Hepatocyte (in vitro differentiated cells): ENCODE measurements at regions not wholly inside any gene's neighbourhood (a gene's known extent, or its start where the extent isn't known, plus 50 kb on each side); places are given as distances from the start of the nearest gene placed in this dataset.

Source experiments
- DNase-seq: peaks from one replicate; pipeline ENCODE4 v3.0.0-alpha.2; 2016; ENCODE audit warnings: low spot score
- H2AFZ ChIP-seq: fragments of 200-600 bp; sonication (generic); 2 replicates; pipeline ENCODE4 v1.6.0; 2016; ENCODE audit warnings: antibody characterized with exemption, mild to moderate bottlenecking
- H3K27ac ChIP-seq: fragments of 200-600 bp; sonication (generic); 2 replicates; pipeline ENCODE4 v1.5.1; 2016; ENCODE audit warnings: mild to moderate bottlenecking
- H3K27me3 ChIP-seq: fragments of 200-600 bp; sonication (generic); 2 replicates; pipeline ENCODE4 v1.6.1; 2016
- H3K36me3 ChIP-seq: fragments of 200-600 bp; sonication (generic); replicated peaks from 2 replicates; pipeline ENCODE4 v1.5.1; 2016; ENCODE audit warnings: low read depth; ENCODE audit not compliant: insufficient read depth
- H3K4me1 ChIP-seq: fragments of 200-600 bp; sonication (generic); 2 replicates; pipeline ENCODE4 v1.5.1; 2016; ENCODE audit warnings: mild to moderate bottlenecking, moderate library complexity; ENCODE audit not compliant: insufficient read depth
- H3K4me2 ChIP-seq: fragments of 200-600 bp; sonication (generic); 2 replicates; pipeline ENCODE4 v1.6.0; 2016
- H3K4me3 ChIP-seq: fragments of 200-600 bp; sonication (generic); 2 replicates; pipeline ENCODE4 v1.5.1; 2016; ENCODE audit warnings: mild to moderate bottlenecking
- H3K79me2 ChIP-seq: fragments of 200-600 bp; sonication (generic); 2 replicates; pipeline ENCODE4 v1.6.0; 2017; ENCODE audit warnings: mild to moderate bottlenecking
- H3K9me2 ChIP-seq: fragments of 200-600 bp; sonication (generic); replicated peaks from 2 replicates; pipeline ENCODE4 v1.6.0; 2017; ENCODE audit warnings: mild to moderate bottlenecking; ENCODE audit not compliant: insufficient read depth
- H3K9me3 ChIP-seq: fragments of 200-600 bp; sonication (generic); 2 replicates; pipeline ENCODE4 v1.5.1; 2016; ENCODE audit warnings: low read depth, mild to moderate bottlenecking
- H4K20me1 ChIP-seq: fragments of 200-600 bp; sonication (generic); 2 replicates; pipeline ENCODE4 v1.6.0; 2016; ENCODE audit warnings: mild to moderate bottlenecking; ENCODE audit not compliant: insufficient read depth, poor library complexity, severe bottlenecking
- CTCF ChIP-seq: fragments of 200-600 bp; sonication (generic); IDR thresholded peaks from 2 replicates; pipeline ENCODE4 v1.5.1; 2016; ENCODE audit warnings: antibody characterized with exemption, mild to moderate bottlenecking; ENCODE audit not compliant: poor library complexity
- EZH2 ChIP-seq: fragments of 200-600 bp; sonication (generic); IDR thresholded peaks from 2 replicates; pipeline ENCODE4 v1.6.1; 2016; ENCODE audit warnings: antibody characterized with exemption, mild to moderate bottlenecking, borderline replicate concordance
- EZH2phosphoT487 ChIP-seq: fragments of 200-600 bp; sonication (generic); IDR thresholded peaks from one replicate; pipeline ENCODE4 v1.6.1; 2018; ENCODE audit warnings: antibody characterized with exemption, mild to moderate bottlenecking, low read depth, moderate library complexity; ENCODE audit not compliant: unreplicated experiment, severe bottlenecking
- WGBS: methylation state at CpG from one replicate; pipeline ENCODE4 v1.1.6; 2016; ENCODE audit warnings: low lambda C conversion rate; ENCODE audit errors: missing lambda C conversion rate; 5-methylcytosine and 5-hydroxymethylcytosine counted together

- no peaks in the 10 kb centered on the region for H3K4me1 ChIP-seq
- H3K9me3 ChIP-seq: peaks cover 4% of the 10 kb centered on the region
- no peaks in the 10 kb centered on the region for H3K27me3 ChIP-seq
- DNase-seq: no peak
- TF ChIP-seq CTCF (no peak), EZH2phosphoT487 (no peak)
- H3K27ac ChIP-seq: no peak overlapping the region
- no peak overlapping the region for H3K4me2 ChIP-seq
- no peaks in the 10 kb centered on the region for H3K36me3 ChIP-seq
- no peaks in the 10 kb centered on the region for H3K79me2 ChIP-seq
- no peaks in the 10 kb centered on the region for H4K20me1 ChIP-seq
- H3K9me2 ChIP-seq: no peaks in the 10 kb centered on the region
- 89% methylated on average over 1 of the region's 1 CpG for WGBS
- no peak overlapping the region for H3K4me3 ChIP-seq
- H2AFZ ChIP-seq: no peak overlapping the region
Observed at GRCh38 chr2:9734308-9734707, 103.5 kb upstream of the YWHAQ start.

GRCh38 chr2:9735335-9735734 lies 104.5 kb upstream of the YWHAQ start:
- no peak overlapping the region for H3K4me3 ChIP-seq
- H3K4me2 ChIP-seq: no peak overlapping the region
- H3K79me2 ChIP-seq: no peaks in the 10 kb centered on the region
- no peaks in the 10 kb centered on the region for H3K27me3 ChIP-seq
- H3K4me1 ChIP-seq: no peaks in the 10 kb centered on the region
- H4K20me1 ChIP-seq: no peaks in the 10 kb centered on the region
- H3K27ac ChIP-seq: no peak overlapping the region
- no peak for DNase-seq
- 97% methylated on average over 2 of the region's 2 CpGs for whole genome bisulfite sequencing
- H3K9me3 ChIP-seq: peaks cover 4% of the 10 kb centered on the region
- H3K9me2 ChIP-seq: no peaks in the 10 kb centered on the region
- TF ChIP-seq CTCF (no peak), EZH2phosphoT487 (no peak), EZH2 (no peak)
- no peaks in the 10 kb centered on the region for H3K36me3 ChIP-seq
- H2AFZ ChIP-seq: no peak overlapping the region

GRCh38 chr2:9736021-9736420 lies 105.2 kb upstream of the YWHAQ start:
- no peaks in the 10 kb centered on the region for H3K36me3 ChIP-seq
- no peak overlapping the region for H2AFZ ChIP-seq
- no peak overlapping the region for H3K27ac ChIP-seq
- H3K4me3 ChIP-seq: no peak overlapping the region
- TF ChIP-seq EZH2: no peak
- TF ChIP-seq CTCF: no peak
- no peaks in the 10 kb centered on the region for H3K79me2 ChIP-seq
- DNase-seq: no peak
- H3K9me3 ChIP-seq: peaks cover 4% of the 10 kb centered on the region
- no peaks in the 10 kb centered on the region for H4K20me1 ChIP-seq
- 79% methylated on average over 1 of the region's 1 CpG for WGBS
- no peaks in the 10 kb centered on the region for H3K9me2 ChIP-seq
- H3K4me2 ChIP-seq: no peak overlapping the region
- H3K27me3 ChIP-seq: no peaks in the 10 kb centered on the region
- H3K4me1 ChIP-seq: no peaks in the 10 kb centered on the region
